DOHH2 (cell line): ENCODE measurements at regions not wholly inside any gene's neighbourhood (a gene's known extent, or its start where the extent isn't known, plus 50 kb on each side); places are given as distances from the start of the nearest gene placed in this dataset.
"Not testable (repeated sequence)": the region's sequence is repeated elsewhere in the genome, so short reads cannot be mapped to it uniquely, and the experiment has no call there.

Experiments
- H3F3A ChIP-seq: fragments of 200-600 bp; sonication (generic), shearing (Covaris generic); 2 replicates; pipeline ENCODE4 v1.6.0; 2016; ENCODE audit warnings: antibody characterized with exemption, mild to moderate bottlenecking; ENCODE audit not compliant: control insufficient read depth, insufficient read depth
- H3K27ac ChIP-seq: fragments of 200-600 bp; sonication (generic); 2 replicates; pipeline ENCODE4 v1.5.1; 2014; ENCODE audit warnings: low read depth, mild to moderate bottlenecking, low read length, moderate library complexity
- H3K27me3 ChIP-seq: fragments of 200-600 bp; sonication (generic); 2 replicates; pipeline ENCODE4 v1.6.1; 2014; ENCODE audit warnings: mild to moderate bottlenecking, low read length, mixed read lengths; ENCODE audit not compliant: control insufficient read depth
- H3K36me3 ChIP-seq: fragments of 200-600 bp; sonication (generic); 2 replicates; pipeline ENCODE4 v1.6.1; 2014; ENCODE audit warnings: mild to moderate bottlenecking, low read length, moderate library complexity, mixed read lengths; ENCODE audit not compliant: control insufficient read depth
- H3K4me1 ChIP-seq: fragments of 200-600 bp; sonication (generic); 2 replicates; pipeline ENCODE4 v1.6.1; 2014; ENCODE audit warnings: mild to moderate bottlenecking, low read length, mixed read lengths; ENCODE audit not compliant: control insufficient read depth
- H3K4me2 ChIP-seq: fragments of 200-600 bp; sonication (generic); 2 replicates; pipeline ENCODE4 v1.6.0; 2014; ENCODE audit warnings: mild to moderate bottlenecking, low read length, moderate library complexity
- H3K4me3 ChIP-seq: fragments of 200-600 bp; sonication (generic); 2 replicates; pipeline ENCODE4 v1.5.1; 2014; ENCODE audit warnings: mild to moderate bottlenecking, low read length, mixed read lengths
- H3K79me2 ChIP-seq: fragments of 200-600 bp; sonication (generic); 2 replicates; pipeline ENCODE4 v1.6.1; 2014; ENCODE audit warnings: mild to moderate bottlenecking, low read length, mixed read lengths; ENCODE audit not compliant: control insufficient read depth
- H3K9me2 ChIP-seq: fragments of 200-600 bp; sonication (generic); replicated peaks from 2 replicates; pipeline ENCODE4 v1.6.1; 2014; ENCODE audit warnings: mild to moderate bottlenecking, low read length, mixed read lengths; ENCODE audit not compliant: control insufficient read depth
- H3K9me3 ChIP-seq: fragments of 200-600 bp; sonication (generic); 2 replicates; pipeline ENCODE4 v1.6.1; 2014; ENCODE audit warnings: antibody characterized with exemption, low read length, mixed read lengths; ENCODE audit not compliant: control insufficient read depth, insufficient read depth
- H4K20me1 ChIP-seq: fragments of 200-600 bp; sonication (generic); 2 replicates; pipeline ENCODE4 v1.6.0; 2014; ENCODE audit warnings: low read depth, mild to moderate bottlenecking, antibody characterized with exemption, low read length, moderate library complexity; ENCODE audit not compliant: control insufficient read depth, insufficient read depth
- CTCF ChIP-seq: fragments of 200-600 bp; sonication (generic); IDR thresholded peaks from one replicate; pipeline ENCODE4 v1.5.1; 2014; ENCODE audit warnings: antibody characterized with exemption, mild to moderate bottlenecking, low read depth, low read length; ENCODE audit not compliant: poor library complexity, severe bottlenecking
- EZH2phosphoT487 ChIP-seq: fragments of 200-600 bp; sonication (generic); IDR thresholded peaks from 2 replicates; pipeline ENCODE4 v1.6.1; 2017; ENCODE audit warnings: borderline replicate concordance, mild to moderate bottlenecking, antibody characterized with exemption, low read length, moderate library complexity, mixed read lengths

GRCh38 chr17:69677130-69677529, 262.6 kb downstream of the MAP2K6 start:
- Histone ChIP-seq H3K4me1 (no peaks in the 10 kb centered on the region), H3F3A (no peaks in the 10 kb centered on the region), H3K36me3 (no peaks in the 10 kb centered on the region), H3K79me2 (no peaks in the 10 kb centered on the region), H3K27ac (no peak overlapping the region), H4K20me1 (no peaks in the 10 kb centered on the region), H3K4me2 (no peak overlapping the region), H3K27me3 (no peaks in the 10 kb centered on the region), H3K9me2 (no peaks in the 10 kb centered on the region), H3K9me3 (no peaks in the 10 kb centered on the region), H3K4me3 (no peak overlapping the region)
- TF ChIP-seq CTCF (no peak), EZH2phosphoT487 (no peak)

GRCh38 chr17:69678206-69678605, 263.7 kb downstream of the MAP2K6 start:
- Histone ChIP-seq H4K20me1 (no peaks in the 10 kb centered on the region), H3K36me3 (no peaks in the 10 kb centered on the region), H3F3A (no peaks in the 10 kb centered on the region), H3K4me1 (no peaks in the 10 kb centered on the region), H3K4me3 (no peak overlapping the region), H3K9me3 (no peaks in the 10 kb centered on the region), H3K27me3 (no peaks in the 10 kb centered on the region), H3K4me2 (no peak overlapping the region), H3K9me2 (no peaks in the 10 kb centered on the region), H3K27ac (no peak overlapping the region), H3K79me2 (no peaks in the 10 kb centered on the region)
- TF ChIP-seq EZH2phosphoT487, result no peak
- TF ChIP-seq CTCF, result no peak

GRCh38 chr17:69679829-69680228, 265.3 kb downstream of the MAP2K6 start:
- no peaks in the 10 kb centered on the region for H3K4me1 ChIP-seq
- no peaks in the 10 kb centered on the region for H3K36me3 ChIP-seq
- TF ChIP-seq EZH2phosphoT487, result no peak

GRCh38 chr17:69684251-69684650, 269.8 kb downstream of the MAP2K6 start:
- Histone ChIP-seq H3K27me3 (no peaks in the 10 kb centered on the region), H3F3A (no peaks in the 10 kb centered on the region), H3K79me2 (no peaks in the 10 kb centered on the region), H3K4me2 (no peak overlapping the region), H3K27ac (no peak overlapping the region), H4K20me1 (no peaks in the 10 kb centered on the region), H3K4me1 (no peaks in the 10 kb centered on the region), H3K36me3 (no peaks in the 10 kb centered on the region), H3K4me3 (no peak overlapping the region), H3K9me3 (peaks cover 6% of the 10 kb centered on the region; the same call in 1 of the 2 replicates), H3K9me2 (no peaks in the 10 kb centered on the region)
- TF ChIP-seq EZH2phosphoT487, result no peak
- TF ChIP-seq CTCF, result no peak

More at GRCh38 chr17:69679829-69680228, 265.3 kb downstream of the MAP2K6 start:
- H3K79me2 ChIP-seq, result no peaks in the 10 kb centered on the region
- H4K20me1 ChIP-seq, result no peaks in the 10 kb centered on the region
- H3K4me2 ChIP-seq, result no peak overlapping the region
- no peaks in the 10 kb centered on the region for H3K9me3 ChIP-seq
- H3K27me3 ChIP-seq, result no peaks in the 10 kb centered on the region
- H3K4me3 ChIP-seq, result no peak overlapping the region
- H3K9me2 ChIP-seq, result no peaks in the 10 kb centered on the region
- no peaks in the 10 kb centered on the region for H3F3A ChIP-seq
- no peak overlapping the region for H3K27ac ChIP-seq

GRCh38 chr17:69685150-69685549, 270.7 kb downstream of the MAP2K6 start:
- H3K4me1 ChIP-seq, H3K27ac ChIP-seq, H3F3A ChIP-seq: not testable (repeated sequence)

More at GRCh38 chr17:69685150-69685549, 270.7 kb downstream of the MAP2K6 start:
- not testable (repeated sequence) for H3K4me3 ChIP-seq, H4K20me1 ChIP-seq, H3K36me3 ChIP-seq, H3K9me3 ChIP-seq, H3K4me2 ChIP-seq, H3K27me3 ChIP-seq, H3K79me2 ChIP-seq, H3K9me2 ChIP-seq
